DMS 273 (cell line): ENCODE measurements at regions not wholly inside any gene's neighbourhood (a gene's known extent, or its start where the extent isn't known, plus 50 kb on each side); places are given as distances from the start of the nearest gene placed in this dataset.
"Not testable (repeated sequence)": the region's sequence is repeated elsewhere in the genome, so short reads cannot be mapped to it uniquely, and the experiment has no call there.

Experiments
- DNase-seq: peaks from one replicate; lab custom pipeline; 2025; ENCODE audit not compliant: unreplicated experiment; lab: John Stamatoyannopoulos, UW

- no peak for DNase-seq
Observed at GRCh38 chr4:31445526-31445925, 725.4 kb downstream of the PCDH7 start.

GRCh38 chr4:31455612-31456011, 735.4 kb downstream of the PCDH7 start:
- DNase-seq: no peak

DNA sequence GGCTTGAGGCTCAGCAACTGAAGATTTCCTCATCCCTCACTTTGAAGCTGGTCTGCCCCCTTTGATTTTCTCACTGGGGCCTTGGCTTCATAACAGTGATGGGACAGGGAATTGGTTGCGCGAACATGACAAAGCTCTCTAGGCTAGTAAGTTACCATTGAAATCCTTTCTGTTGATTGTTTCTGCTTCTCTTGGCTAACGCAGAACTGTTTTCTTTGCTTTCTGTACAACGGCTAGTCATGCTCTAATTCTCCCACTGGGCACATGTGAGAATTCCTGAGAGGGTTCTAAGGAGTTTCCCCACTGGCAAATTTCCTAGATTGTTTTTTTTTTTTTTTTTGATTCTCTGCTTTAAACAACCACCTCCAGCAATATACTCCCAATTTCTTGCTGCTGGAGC, 738.6 kb downstream of the PCDH7 start:
- DNase-seq: no peak

DNA sequence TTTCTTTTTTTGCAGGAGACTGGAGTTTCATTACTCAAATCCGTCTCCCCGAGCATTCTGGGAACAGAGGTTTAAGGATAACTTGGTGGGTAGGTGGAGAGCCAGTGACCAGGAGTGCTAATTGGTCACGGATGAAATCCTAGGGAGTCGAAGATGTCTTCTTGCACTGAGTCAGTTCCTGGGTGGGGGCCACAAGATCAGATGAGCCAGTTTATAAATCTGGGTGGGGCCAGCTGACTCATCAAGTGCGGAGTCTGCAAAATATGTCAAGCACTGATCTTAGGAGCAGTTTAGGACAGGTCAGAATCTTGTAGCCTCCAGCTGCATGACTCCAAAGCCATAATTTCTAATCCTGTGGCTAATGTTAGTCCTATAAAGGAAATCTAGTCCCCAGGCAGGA, 741.3 kb downstream of the PCDH7 start:
- DNase-seq: no peak

- DNase-seq: no peak
Observed at GRCh38 chr4:31467781-31468180, 747.6 kb downstream of the PCDH7 start.

DNA sequence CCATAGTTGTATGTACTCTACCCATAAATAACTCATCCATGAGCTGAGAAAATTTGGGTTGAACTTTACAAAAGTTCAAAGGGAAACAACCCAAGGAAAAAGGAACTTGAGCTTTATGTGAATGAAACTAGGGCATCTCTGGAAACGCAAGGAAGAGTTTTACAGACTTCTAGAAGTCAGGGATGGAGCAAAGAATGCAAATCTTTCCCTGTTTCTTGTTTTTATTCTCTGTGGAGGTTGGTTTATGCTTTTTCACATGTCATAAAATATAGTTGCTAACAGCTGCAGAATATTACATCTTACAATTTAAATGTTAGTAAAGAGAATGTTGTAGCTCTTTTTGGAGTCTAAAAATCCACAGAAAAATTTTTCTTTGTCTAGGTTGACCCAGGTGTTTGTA, 754.1 kb downstream of the PCDH7 start:
- DNase-seq: no peak

DNA sequence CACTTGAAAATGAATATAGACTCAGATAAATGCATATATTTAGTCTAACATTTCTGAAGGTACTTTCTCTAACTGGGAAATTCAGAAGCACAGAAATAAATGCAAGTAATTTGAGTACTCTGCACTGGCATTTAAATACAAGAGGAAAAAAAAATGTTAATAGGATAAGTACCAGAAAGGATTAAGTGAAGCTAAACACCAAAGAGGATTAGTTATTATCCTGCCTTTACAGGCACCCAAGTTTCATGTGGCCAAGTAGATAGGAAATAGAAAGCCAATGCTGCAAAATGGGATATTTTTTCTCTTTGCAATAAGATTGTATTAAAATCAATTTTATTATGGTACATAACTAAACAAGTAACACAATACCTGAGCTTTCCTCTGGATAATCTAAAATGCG, 762.5 kb downstream of the PCDH7 start:
- no peak for DNase-seq

DNA sequence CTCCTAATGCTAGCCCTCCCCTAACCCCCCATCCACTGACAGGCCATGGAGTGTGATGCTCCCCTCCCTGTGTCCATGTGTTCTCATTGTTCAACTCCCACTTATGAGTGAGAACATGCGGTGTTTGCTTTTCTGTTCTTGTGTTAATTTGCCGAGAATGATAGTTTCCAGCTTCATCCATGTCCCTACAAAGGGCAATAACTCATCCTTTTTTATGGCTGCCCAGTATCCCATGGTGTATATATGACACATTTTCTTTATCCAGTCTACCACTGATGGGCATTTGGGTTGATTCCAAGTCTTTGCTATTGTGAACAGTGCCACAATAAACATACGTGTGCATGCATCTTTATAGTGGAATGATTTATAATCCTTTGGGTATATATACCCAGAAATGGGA, 779.0 kb downstream of the PCDH7 start:
- DNase-seq: not testable (repeated sequence)

DNA sequence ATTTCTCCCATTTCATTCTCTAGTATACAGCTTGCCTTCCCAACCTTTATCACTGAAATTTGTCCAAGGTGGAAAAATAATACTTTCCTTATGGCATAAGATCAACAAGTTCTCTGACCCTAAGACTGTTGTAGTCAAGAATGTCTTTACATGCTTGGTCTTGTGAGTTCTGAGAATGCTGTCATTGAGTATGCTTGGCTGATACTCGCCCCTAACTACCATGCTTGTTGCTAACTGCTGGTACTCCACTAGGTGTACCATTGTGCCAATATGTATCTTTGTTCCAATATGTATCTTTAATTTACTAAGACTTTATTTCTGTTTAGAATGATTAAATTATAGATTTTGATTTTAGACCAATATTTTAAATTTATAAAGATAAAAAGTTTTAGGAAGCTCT, 796.4 kb downstream of the PCDH7 start:
- no peak for DNase-seq

DNA sequence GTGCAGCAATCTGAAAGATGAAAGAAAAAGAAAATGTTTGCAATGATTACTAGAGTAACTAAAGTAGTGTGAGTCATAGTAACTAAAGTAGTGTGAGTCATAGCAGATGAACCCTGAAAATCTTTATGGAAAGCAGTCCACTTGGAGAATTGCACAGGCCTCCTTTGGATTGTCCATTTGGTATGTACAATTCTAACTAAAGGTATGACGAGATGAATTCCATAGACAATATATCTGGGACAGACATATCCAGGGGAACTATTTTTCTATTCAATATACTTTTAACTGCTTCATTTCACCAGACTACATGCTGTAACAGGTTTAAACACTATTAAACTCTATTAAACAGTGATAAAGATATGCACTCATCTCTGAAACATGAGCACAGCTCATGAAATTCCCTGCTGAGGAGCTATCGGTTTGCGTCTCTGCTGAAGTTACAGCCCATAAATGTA, 798.7 kb downstream of the PCDH7 start:
- DNase-seq: no peak

DNA sequence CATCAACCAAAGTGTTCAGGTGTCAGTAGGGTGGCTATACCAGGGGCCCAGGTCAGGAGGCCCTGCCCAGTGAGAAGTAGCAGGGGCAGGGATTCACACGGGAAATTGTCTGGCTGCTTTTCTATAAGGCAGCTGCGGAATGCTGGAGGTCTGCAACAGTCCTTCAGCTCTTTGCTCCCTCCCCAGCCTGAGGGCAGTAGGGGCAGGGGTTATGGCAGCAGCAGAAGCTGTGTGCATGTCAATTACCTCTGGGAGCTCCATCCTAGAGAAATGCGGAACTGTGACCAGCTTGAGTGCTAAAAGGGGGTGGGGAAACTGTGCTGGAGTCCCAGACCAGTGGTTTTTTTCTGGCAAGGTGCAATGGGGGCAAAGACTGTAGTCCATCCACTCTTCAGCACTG, 810.4 kb downstream of the PCDH7 start:
- DNase-seq: no peak

- no peak for DNase-seq
Observed at GRCh38 chr4:31538877-31539276, 818.7 kb downstream of the PCDH7 start.

DNA sequence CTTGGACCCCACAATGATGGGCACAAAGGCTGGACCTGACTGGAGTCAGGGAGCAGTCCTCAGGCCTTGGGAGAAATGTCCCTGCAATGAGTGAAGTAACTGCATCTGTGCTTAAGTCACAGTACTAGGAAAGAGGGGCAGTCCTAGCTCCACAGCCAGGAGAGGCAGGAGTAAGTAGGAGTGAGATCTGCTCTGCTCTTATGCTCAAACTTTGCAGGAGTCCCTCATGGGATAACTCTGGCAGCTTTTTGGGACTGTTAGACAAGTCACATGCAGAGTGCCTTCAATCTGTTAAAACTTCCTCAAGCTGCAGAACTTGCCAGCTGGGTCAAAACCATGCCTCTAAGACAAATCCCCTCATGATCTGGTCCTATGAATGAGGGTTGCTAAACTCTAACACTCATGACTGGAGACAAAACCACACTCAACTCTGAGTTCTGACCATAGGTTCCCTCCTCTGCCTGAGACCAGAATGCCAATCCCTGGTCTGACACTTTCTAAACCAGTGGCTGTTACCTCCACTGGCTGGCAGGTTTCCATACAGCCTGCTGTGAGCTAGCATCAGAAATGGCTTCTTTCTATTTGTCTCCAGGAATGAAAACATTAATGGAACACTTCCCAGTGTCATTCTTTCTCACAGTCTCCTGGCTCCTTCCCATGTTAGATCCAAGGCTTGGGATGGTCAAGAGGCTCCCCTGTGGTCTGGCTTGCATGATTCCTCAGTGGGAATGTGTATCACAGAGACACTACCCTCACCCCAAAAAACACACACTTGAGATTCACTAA, 819.3 kb downstream of the PCDH7 start:
- no peak for DNase-seq

DNA sequence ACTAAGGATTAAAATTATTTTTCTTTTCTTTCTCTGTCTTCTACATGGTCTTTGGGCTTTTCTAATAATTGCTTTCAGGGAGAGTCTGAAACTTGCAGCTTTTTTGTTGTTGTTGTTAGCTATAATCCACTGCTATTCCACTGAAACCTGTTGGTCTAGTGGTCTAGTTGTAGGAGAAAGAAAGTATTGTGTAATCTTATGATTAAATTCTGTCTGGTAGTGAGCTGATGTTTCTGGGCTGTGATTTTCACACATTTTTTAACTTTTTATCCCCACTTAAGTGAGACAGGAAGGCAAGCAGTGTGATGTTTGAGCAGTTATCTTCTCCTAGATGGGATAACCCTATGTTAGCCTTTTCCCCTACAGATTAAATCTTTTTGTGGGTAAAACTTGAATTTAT, 825.2 kb downstream of the PCDH7 start:
- no peak for DNase-seq

DNA sequence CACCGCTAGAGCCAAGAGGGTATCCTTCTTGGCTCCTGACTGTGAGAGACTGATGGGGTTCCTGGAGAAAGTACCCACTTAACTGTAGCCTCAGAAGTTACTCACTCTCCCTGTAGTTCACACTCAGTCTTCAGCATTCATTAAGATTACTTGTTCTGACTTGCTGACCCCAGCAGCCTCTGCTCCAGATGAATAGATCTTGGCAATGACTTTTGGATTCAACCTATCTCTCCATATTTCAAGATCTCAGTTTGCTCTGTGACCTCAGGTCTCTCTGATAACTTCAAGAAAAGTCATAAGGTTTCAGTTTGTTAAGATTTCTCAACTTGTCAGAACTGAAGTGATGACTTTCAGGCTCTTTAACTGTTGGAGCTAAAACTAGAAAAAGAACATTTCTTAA, 825.6 kb downstream of the PCDH7 start:
- no peak for DNase-seq

DNA sequence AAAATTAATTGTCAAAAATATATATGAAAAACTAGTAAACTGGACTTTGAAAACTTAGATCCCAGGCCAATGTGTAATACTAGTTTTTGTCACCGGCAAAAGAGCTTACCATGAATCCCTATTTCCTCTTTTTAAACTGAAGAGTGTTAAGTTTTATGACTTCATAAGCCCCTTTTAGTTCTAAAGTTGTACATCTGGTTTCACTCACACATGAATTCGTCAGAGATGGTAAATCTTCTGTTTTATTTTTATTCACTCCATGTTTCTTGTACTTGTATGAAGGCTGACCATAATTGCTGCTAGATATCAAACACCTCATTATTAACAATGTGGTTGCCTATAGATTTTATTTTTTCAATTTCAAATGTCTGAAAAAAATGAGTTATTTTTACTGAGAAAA, 827.9 kb downstream of the PCDH7 start:
- DNase-seq: no peak

- no peak for DNase-seq
Observed at GRCh38 chr4:31548823-31549222, 828.7 kb downstream of the PCDH7 start.

DNA sequence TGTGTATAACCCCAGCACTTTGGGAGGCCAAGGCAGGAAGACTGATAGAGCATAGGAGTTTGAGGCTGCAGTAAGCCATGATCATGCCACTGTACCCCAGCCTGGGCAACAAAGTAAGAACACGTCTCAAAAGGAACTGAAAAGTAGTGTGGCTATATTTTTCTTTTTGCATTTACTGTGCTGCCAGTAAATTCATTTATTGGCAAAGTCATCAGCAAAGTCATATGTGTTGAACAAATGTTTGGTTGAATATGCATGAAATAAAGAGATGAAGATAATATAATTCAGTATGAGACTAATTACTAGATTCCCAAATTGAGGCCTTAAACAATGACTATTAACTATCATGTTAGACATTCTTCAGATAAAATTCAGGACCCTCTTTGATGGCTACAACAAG, 829.1 kb downstream of the PCDH7 start:
- no peak for DNase-seq

- DNase-seq: no peak
Observed at GRCh38 chr4:31557437-31557836, 837.3 kb downstream of the PCDH7 start.

GRCh38 chr4:31573554-31573953, 853.4 kb downstream of the PCDH7 start:
- peak; percentile 0 for DNase-seq

DNA sequence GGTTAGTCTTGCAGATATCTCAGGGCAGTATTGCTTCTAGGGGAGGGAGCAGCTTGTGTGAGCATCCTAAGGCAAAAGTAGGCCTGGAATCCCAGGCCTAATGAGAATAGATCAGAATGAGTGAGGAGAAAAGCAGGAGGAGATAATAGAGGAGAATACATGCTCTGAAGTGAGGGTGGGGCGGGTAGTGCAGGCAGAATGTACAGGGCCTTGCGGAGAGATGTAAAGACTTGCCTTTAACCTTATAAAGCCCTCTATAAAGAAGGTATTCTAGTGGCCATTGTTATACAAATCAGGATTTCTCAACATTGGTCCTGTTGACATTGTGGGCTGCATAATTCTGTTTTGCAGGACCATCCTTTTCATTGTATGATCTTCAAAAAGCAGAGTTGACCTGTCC, 855.3 kb downstream of the PCDH7 start:
- DNase-seq: no peak

GRCh38 chr4:31580843-31581242, 860.7 kb downstream of the PCDH7 start:
- DNase-seq: no peak

- DNase-seq: no peak
Observed at GRCh38 chr4:31585503-31585902, 865.3 kb downstream of the PCDH7 start.
